Endothelial cell of umbilical vein (primary cell): ENCODE measurements at regions not wholly inside any gene's neighbourhood (a gene's known extent, or its start where the extent isn't known, plus 50 kb on each side); places are given as distances from the start of the nearest gene placed in this dataset.

Source experiments
- BruUV-seq: library from RNA; stranded (reverse); fragments of 400-500 nt; replicated peaks from 2 replicates; lab custom pipeline; 2021; lab: Mats Ljungman, UMichigan
- CTCF ChIA-PET: fragments of 300-600, 350-600 bp; sonication (Branson Sonifier 250); formaldehyde crosslinking; loops from one replicate; lab custom pipeline; 2021; ENCODE audit warnings: antibody characterized with exemption, inconsistent platforms; lab: Charles Lee
- POLR2A ChIA-PET: fragments of 300-600, 350-600 bp; sonication (Branson Sonifier 250); formaldehyde crosslinking; loops from one replicate; lab custom pipeline; 2021; ENCODE audit warnings: antibody characterized with exemption, inconsistent platforms; lab: Charles Lee
- DNase-seq: peaks from one replicate; pipeline ENCODE4 v3.0.0-alpha.2; 2011; ENCODE audit warnings: low read depth, low spot score
- FAIRE-seq: peaks from 2 replicates; lab custom pipeline; 2011; peaks lifted over from hg19 to GRCh38; lab: Jason Lieb, UNC
- H2AFZ ChIP-seq: 2 replicates; pipeline ENCODE4 v1.6.0; 2012; ENCODE audit warnings: low read depth, low read length, control low read depth, inconsistent platforms
- H3K27ac ChIP-seq: 2 replicates; pipeline ENCODE4 v1.5.1; 2011; ENCODE audit warnings: low read depth, mild to moderate bottlenecking, control low read depth, low read length, moderate library complexity; ENCODE audit not compliant: insufficient read depth
- H3K27me3 ChIP-seq, 2 experiments: 2 replicates each; pipeline versions ENCODE4 v1.6.0 to v1.6.1; 2011; ENCODE audit warnings: low read length in 2 of 2, mixed read lengths in 1 of 2; ENCODE audit not compliant: control insufficient read depth in 2 of 2, insufficient read depth in 2 of 2
- H3K36me3 ChIP-seq, 2 experiments: 2 replicates in 1 of 2; 3 replicates in 1 of 2; pipeline ENCODE4 v1.5.1; 2011; ENCODE audit warnings: low read length in 2 of 2, mild to moderate bottlenecking in 1 of 2, moderate library complexity in 1 of 2; ENCODE audit not compliant: control insufficient read depth in 2 of 2, insufficient read depth in 2 of 2; ENCODE audit errors: extremely low read depth in 1 of 2
- H3K4me1 ChIP-seq: 3 replicates; pipeline ENCODE4 v1.5.1; 2011; ENCODE audit warnings: mild to moderate bottlenecking, low read length; ENCODE audit not compliant: control insufficient read depth, insufficient read depth; ENCODE audit errors: extremely low read depth
- H3K4me2 ChIP-seq: 2 replicates; pipeline ENCODE4 v1.6.1; 2011; ENCODE audit warnings: low read length, control low read depth, mixed read lengths; ENCODE audit not compliant: insufficient read depth
- H3K4me3 ChIP-seq, 3 experiments: fragments of 200-600 bp in 1 of 3; sonication (generic), shearing (Covaris generic) in 1 of 3; replicated peaks in 1 of 3; 2 replicates each; pipeline ENCODE4 v1.5.1; 2011 to 2016; ENCODE audit warnings: control low read depth in 3 of 3, low read length in 3 of 3, mild to moderate bottlenecking in 2 of 3, inconsistent platforms in 1 of 3, low read depth in 1 of 3, moderate library complexity in 1 of 3; ENCODE audit not compliant: insufficient read depth in 1 of 3
- H3K79me2 ChIP-seq: 2 replicates; pipeline ENCODE4 v1.6.0; 2012; ENCODE audit warnings: low read length, inconsistent platforms; ENCODE audit not compliant: control insufficient read depth, insufficient read depth
- H3K9ac ChIP-seq: replicated peaks from 2 replicates; pipeline ENCODE3; 2011; ENCODE audit warnings: low read length, control low read depth; ENCODE audit not compliant: insufficient read depth; ENCODE audit errors: extremely low read depth
- H3K9me1 ChIP-seq: replicated peaks from 3 replicates; pipeline ENCODE4 v1.6.0; 2011; ENCODE audit warnings: mild to moderate bottlenecking, low read length; ENCODE audit not compliant: control insufficient read depth, insufficient read depth; ENCODE audit errors: extremely low read depth
- H3K9me3 ChIP-seq: replicated peaks from 2 replicates; pipeline ENCODE4 v1.5.1; 2012; ENCODE audit warnings: low read length, inconsistent platforms; ENCODE audit not compliant: control insufficient read depth, insufficient read depth
- H4K20me1 ChIP-seq: replicated peaks from 2 replicates; pipeline ENCODE3; 2011; ENCODE audit warnings: mild to moderate bottlenecking, low read length; ENCODE audit not compliant: control insufficient read depth, insufficient read depth; ENCODE audit errors: extremely low read depth
- CTCF ChIP-seq, 2 donors: IDR thresholded peaks; 1 replicate in 1 of 2; 2 replicates in 1 of 2; pipeline ENCODE4 v1.5.1; 2011; ENCODE audit warnings: low read length in 2 of 2, mild to moderate bottlenecking in 2 of 2, moderate library complexity in 2 of 2, control low read depth in 1 of 2, inconsistent platforms in 1 of 2, low read depth in 1 of 2; ENCODE audit not compliant: insufficient read depth in 1 of 2; ENCODE audit errors: extremely low read depth in 1 of 2
- EZH2 ChIP-seq: IDR thresholded peaks from 2 replicates; pipeline ENCODE4 v1.6.1; 2012; ENCODE audit warnings: borderline replicate concordance, low read depth, mild to moderate bottlenecking, moderate library complexity, low read length, inconsistent platforms; ENCODE audit not compliant: severe bottlenecking
- FOS ChIP-seq: IDR thresholded peaks from 2 replicates; pipeline ENCODE4 v1.6.1; 2011; ENCODE audit warnings: mild to moderate bottlenecking, low read length, moderate library complexity, borderline replicate concordance; ENCODE audit not compliant: insufficient read depth
- GATA2 ChIP-seq: IDR thresholded peaks from 2 replicates; pipeline ENCODE4 v1.7.0; 2011; ENCODE audit warnings: low read depth, mild to moderate bottlenecking, moderate library complexity, mixed read lengths, low read length; ENCODE audit not compliant: insufficient read length, insufficient read depth
- JUN ChIP-seq: IDR thresholded peaks from 2 replicates; pipeline ENCODE4 v1.6.1; 2011; ENCODE audit warnings: borderline replicate concordance, low read depth; ENCODE audit not compliant: insufficient read length, insufficient read depth
- MYC ChIP-seq: IDR thresholded peaks from one replicate; pipeline ENCODE4 v1.6.1; 2011; ENCODE audit warnings: mild to moderate bottlenecking, low read depth, low read length
- POLR2A ChIP-seq: IDR thresholded peaks from 2 replicates; pipeline ENCODE4 v1.6.1; 2012; ENCODE audit warnings: low read depth, mild to moderate bottlenecking, control low read depth, low read length
- POLR2AphosphoS5 ChIP-seq: IDR thresholded peaks from 2 replicates; pipeline ENCODE4 v1.6.1; 2012; ENCODE audit warnings: low read depth, mild to moderate bottlenecking, control low read depth, low read length, moderate library complexity; ENCODE audit not compliant: insufficient read depth
- dilution Hi-C: fragments of 300-500 bp; cut with MboI; formaldehyde crosslinking; loops from one replicate; pipeline ENCODE4 v1.15.0; 2019; ENCODE audit warnings: low sequenced_read_pairs; ENCODE audit not compliant: extremely low pct_ligation_motif_present
- intact Hi-C: fragments of 100-400 bp; cut with micrococcal nuclease; formaldehyde crosslinking; loops from one replicate; pipeline ENCODE4 v1.10.0; 2022
- TF ChIP-seq, protein P1 (sequence below): IDR thresholded peaks from 2 replicates; pipeline ENCODE4 v1.6.1; 2011; ENCODE audit not compliant: insufficient read depth, insufficient read length

DNA sequence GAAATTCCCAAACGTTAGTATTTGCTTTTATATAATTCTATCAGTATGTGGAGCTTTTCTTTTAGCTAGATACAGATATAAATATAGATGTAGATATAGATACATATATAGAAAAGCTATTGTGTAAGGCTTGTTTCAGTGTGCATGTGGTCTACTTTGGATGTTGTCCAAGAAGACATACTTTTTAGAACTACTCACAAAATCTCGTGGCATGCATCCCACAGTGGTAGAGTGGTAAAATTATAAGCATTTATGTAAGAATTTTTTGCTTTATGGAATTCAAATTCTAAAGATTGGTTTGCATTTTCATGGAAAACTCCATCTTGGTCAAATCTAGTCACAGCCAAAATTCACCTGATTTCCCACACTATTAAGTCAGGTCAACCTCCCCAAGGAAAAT, 880.4 kb downstream of the EFNB2 start:
- Histone ChIP-seq H3K27me3 (no peaks in the 10 kb centered on the region), H3K4me2 (no peak overlapping the region), H4K20me1 (no peaks in the 10 kb centered on the region), H3K9me1 (no peaks in the 10 kb centered on the region), H3K27ac (no peak overlapping the region), H2AFZ (no peak overlapping the region), H3K79me2 (no peaks in the 10 kb centered on the region), H3K9me3 (no peaks in the 10 kb centered on the region), H3K36me3 (no peaks in the 10 kb centered on the region), H3K9ac (no peak overlapping the region), H3K4me3 (no peak overlapping the region), H3K4me1 (no peaks in the 10 kb centered on the region)
- POLR2A ChIA-PET = no interaction called here
- FAIRE-seq (no peak), DNase-seq (no peak)
- TF ChIP-seq MYC = no peak
- TF ChIP-seq GATA2 = no peak
- no peak for TF ChIP-seq EZH2
- no peak for TF ChIP-seq POLR2AphosphoS5
- TF ChIP-seq FOS = no peak
- TF ChIP-seq, protein P1, sequence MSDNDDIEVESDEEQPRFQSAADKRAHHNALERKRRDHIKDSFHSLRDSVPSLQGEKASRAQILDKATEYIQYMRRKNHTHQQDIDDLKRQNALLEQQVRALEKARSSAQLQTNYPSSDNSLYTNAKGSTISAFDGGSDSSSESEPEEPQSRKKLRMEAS = no peak
- TF ChIP-seq POLR2A = no peak
- no peak for TF ChIP-seq CTCF (IDR thresholded peaks at IDR 0.05; ENCODE audit: extremely low read depth in 1 of 2, insufficient read depth in 1 of 2, low read depth in 1 of 2, low read length in 2 of 2)
- TF ChIP-seq JUN = no peak
- BruUV-seq = no TSS peak
- intact Hi-C loops (no loop called here), dilution Hi-C loops (no loop called here)
- CTCF ChIA-PET = no interaction called here
